ENCODE measurements at regions not wholly inside any gene's neighbourhood (a gene's known extent, or its start where the extent isn't known, plus 50 kb on each side); places are given as distances from the start of the nearest gene placed in this dataset.

DNA sequence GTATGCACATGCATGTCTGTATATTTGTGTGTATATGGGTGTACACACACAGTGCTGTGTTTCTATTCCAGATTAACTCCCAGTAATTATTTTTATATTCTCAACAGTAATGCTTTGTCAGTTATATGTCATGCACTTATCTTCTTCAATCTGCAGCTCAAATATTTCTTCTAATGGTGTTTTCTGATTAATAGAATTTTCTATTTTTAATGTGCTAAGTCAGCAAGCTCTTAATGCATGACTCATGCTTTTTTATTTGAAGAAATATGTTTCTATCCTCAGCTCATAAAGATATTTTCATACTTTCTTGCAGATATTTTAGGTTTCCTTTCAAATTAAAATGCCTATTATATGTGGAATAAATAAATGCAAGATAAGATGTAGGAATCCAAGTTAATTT, 59.7 kb upstream of the TMEM18 start:
- no peaks in the 10 kb centered on the region for H3K27me3 ChIP-seq (ENCODE audit: control insufficient read depth, insufficient read depth, low read length)
- ChIA-PET CTCF (no interaction called here), POLR2A (no interaction called here)
- no peak for DNase-seq (ENCODE audit: low read depth)
- H3K36me3 ChIP-seq (ENCODE audit: control insufficient read depth, insufficient read depth, low read length): no peaks in the 10 kb centered on the region
- TF ChIP-seq, protein P1, sequence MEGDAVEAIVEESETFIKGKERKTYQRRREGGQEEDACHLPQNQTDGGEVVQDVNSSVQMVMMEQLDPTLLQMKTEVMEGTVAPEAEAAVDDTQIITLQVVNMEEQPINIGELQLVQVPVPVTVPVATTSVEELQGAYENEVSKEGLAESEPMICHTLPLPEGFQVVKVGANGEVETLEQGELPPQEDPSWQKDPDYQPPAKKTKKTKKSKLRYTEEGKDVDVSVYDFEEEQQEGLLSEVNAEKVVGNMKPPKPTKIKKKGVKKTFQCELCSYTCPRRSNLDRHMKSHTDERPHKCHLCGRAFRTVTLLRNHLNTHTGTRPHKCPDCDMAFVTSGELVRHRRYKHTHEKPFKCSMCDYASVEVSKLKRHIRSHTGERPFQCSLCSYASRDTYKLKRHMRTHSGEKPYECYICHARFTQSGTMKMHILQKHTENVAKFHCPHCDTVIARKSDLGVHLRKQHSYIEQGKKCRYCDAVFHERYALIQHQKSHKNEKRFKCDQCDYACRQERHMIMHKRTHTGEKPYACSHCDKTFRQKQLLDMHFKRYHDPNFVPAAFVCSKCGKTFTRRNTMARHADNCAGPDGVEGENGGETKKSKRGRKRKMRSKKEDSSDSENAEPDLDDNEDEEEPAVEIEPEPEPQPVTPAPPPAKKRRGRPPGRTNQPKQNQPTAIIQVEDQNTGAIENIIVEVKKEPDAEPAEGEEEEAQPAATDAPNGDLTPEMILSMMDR (IDR thresholded peaks at IDR 0.05; ENCODE audit: insufficient read depth, low read depth, low read length): no peak
- H3K4me3 ChIP-seq (ENCODE audit: low read depth, low read length): no peak overlapping the region

DNA sequence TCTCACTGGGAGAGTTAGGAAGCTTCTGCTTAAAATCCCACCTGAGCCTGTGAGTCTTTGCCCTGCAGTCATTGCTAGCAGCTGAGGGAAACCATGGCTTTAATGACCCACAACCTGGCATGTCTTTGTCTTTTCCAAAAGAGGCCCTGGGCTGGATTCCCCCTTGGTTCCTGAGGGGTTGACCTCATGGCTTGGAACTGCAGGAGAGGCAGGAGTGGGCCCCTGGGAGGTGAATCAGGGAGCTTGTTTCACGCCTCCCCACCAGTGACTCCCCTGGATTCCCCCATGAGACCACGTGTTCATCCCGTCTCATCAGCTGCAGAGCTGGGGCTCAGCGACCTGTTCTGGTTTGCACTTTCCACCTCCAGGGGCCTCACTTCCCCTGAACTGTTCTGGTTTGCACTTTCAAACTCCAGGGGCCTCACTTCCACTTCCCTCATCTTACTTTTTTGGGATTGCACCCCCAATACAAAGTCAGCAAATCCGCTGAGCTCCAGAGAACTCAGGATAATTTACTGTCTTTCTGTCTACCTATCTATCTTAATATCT, 58.5 kb upstream of the TMEM18 start:
- Histone ChIP-seq H3K36me3 (ENCODE audit: control insufficient read depth, insufficient read depth, low read length) (no peaks in the 10 kb centered on the region), H3K27me3 (ENCODE audit: control insufficient read depth, insufficient read depth, low read length) (no peaks in the 10 kb centered on the region), H3K4me3 (ENCODE audit: low read depth, low read length) (no peak overlapping the region)
- TF ChIP-seq, protein P1 (IDR thresholded peaks at IDR 0.05; ENCODE audit: insufficient read depth, low read depth, low read length): no peak
- ChIA-PET POLR2A (no interaction called here), CTCF (no interaction called here)
- no peak for DNase-seq (ENCODE audit: low read depth)

DNA sequence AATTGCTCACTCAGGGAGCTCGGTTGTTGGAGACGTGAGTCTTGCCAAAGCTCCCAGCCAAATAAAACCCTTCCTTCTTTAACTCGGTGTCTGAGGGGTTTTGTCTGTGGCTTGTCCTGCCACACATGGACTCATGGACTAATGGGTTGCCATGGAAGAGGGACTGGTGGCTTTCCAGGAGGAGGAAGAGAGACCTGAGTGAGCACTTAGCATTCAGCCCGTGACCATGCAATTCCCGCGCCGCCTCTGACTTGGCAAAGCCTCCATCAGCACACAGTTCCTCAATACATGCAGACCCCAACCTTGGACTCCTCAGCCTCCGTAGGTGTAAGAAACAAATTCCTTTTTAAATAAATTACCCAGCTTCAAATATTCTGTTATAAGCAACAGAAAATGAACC, 57.3 kb upstream of the TMEM18 start:
- no peak for DNase-seq (ENCODE audit: low read depth)
- H3K27me3 ChIP-seq (ENCODE audit: control insufficient read depth, insufficient read depth, low read length): no peaks in the 10 kb centered on the region
- H3K4me3 ChIP-seq (ENCODE audit: low read depth, low read length): no peak overlapping the region
- no peaks in the 10 kb centered on the region for H3K36me3 ChIP-seq (ENCODE audit: control insufficient read depth, insufficient read depth, low read length)
- TF ChIP-seq, protein P1 (IDR thresholded peaks at IDR 0.05; ENCODE audit: insufficient read depth, low read depth, low read length): no peak
- ChIA-PET CTCF (no interaction called here), POLR2A (no interaction called here)

DNA sequence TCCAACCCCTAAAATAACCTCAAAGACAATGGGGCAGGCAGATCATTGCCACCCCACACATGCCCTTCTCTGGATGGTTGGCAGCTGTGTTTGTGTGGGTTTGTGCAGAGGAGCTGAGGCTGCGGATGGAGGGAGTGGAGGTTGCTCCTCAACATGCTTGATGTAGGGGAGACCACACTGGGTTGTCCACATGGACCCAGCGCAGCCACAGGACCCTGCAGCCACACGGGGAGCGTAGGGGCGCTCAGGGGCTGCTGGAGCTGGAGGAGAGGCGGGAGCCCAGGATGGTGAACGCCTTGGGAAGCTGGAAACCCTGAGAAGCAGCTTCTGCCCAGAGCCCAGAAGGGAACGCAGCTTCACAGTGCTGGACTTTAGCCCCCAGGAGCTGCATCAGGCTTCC, 56.3 kb upstream of the TMEM18 start:
- Histone ChIP-seq H3K27me3 (ENCODE audit: control insufficient read depth, insufficient read depth, low read length) (no peaks in the 10 kb centered on the region), H3K4me3 (ENCODE audit: low read depth, low read length) (no peak overlapping the region), H3K36me3 (ENCODE audit: control insufficient read depth, insufficient read depth, low read length) (no peaks in the 10 kb centered on the region)
- TF ChIP-seq, protein P1 (IDR thresholded peaks at IDR 0.05; ENCODE audit: insufficient read depth, low read depth, low read length): no peak
- DNase-seq (ENCODE audit: low read depth): no peak
- POLR2A ChIA-PET: no interaction called here
- CTCF ChIA-PET: no interaction called here

DNA sequence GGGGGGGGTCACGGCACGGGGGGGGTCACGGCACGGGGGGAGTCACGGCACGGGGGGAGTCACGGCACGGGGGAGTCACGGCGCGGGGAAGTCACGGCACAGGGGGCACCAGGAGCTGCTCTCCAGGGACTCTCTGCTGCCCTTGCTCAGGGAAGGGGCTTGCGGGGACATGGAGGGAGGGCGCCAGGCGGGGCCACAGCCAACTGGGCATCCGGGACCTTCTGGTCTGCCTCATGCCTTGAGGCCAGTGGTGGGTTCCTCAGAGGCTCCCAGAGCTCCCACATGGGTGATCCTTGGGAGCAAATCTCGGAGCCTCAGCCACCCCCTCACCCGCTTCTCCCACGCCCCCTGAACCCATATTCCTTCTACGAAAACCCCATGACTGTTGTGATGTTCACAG, 55.8 kb upstream of the TMEM18 start:
- ChIA-PET CTCF (no interaction called here), POLR2A (no interaction called here)

More for the DNA sequence above, 55.8 kb upstream of the TMEM18 start:
- TF ChIP-seq, protein P1 (IDR thresholded peaks at IDR 0.05; ENCODE audit: insufficient read depth, low read depth, low read length): no peak
- Histone ChIP-seq H3K36me3 (ENCODE audit: control insufficient read depth, insufficient read depth, low read length) (no peaks in the 10 kb centered on the region), H3K27me3 (ENCODE audit: control insufficient read depth, insufficient read depth, low read length) (no peaks in the 10 kb centered on the region), H3K4me3 (ENCODE audit: low read depth, low read length) (no peak overlapping the region)
- no peak for DNase-seq (ENCODE audit: low read depth)

All from BJ (cell line).